ENCODE measurements at regions not wholly inside any gene's neighbourhood (a gene's known extent, or its start where the extent isn't known, plus 50 kb on each side); places are given as distances from the start of the nearest gene placed in this dataset.

- Histone ChIP-seq H3K9me3 (no peaks in the 10 kb centered on the region), H3K27ac (no peak overlapping the region), H3K36me3 (no peaks in the 10 kb centered on the region), H3K4me3 (no peak overlapping the region), H3K4me1 (no peaks in the 10 kb centered on the region), H3K27me3 (no peaks in the 10 kb centered on the region)
- intact Hi-C loops (cut with DNase I; ENCODE audit: low total_unique reads): no loop called here
- no peak for TF ChIP-seq POLR2A (IDR thresholded peaks at IDR 0.05)
- DNase-seq (ENCODE audit: low spot score in 2 of 2): no peak
Observed at GRCh38 chr12:23029185-23029584, 404.2 kb downstream of the ETNK1 start.

- H3K27ac ChIP-seq: no peak overlapping the region
- H3K9me3 ChIP-seq: no peaks in the 10 kb centered on the region
- no peak for TF ChIP-seq POLR2AphosphoS5 (IDR thresholded peaks at IDR 0.05)
- TF ChIP-seq POLR2A (IDR thresholded peaks at IDR 0.05): no peak
- no peak for TF ChIP-seq CTCF (IDR thresholded peaks at IDR 0.05)
- H3K36me3 ChIP-seq: peaks cover 4% of the 10 kb centered on the region
- H3K4me3 ChIP-seq: no peak overlapping the region
- DNase-seq (ENCODE audit: low spot score in 2 of 2): no peak
- H3K27me3 ChIP-seq: no peaks in the 10 kb centered on the region
- H3K4me1 ChIP-seq: no peaks in the 10 kb centered on the region
- intact Hi-C loops (cut with DNase I; ENCODE audit: low total_unique reads): no loop called here
Observed at GRCh38 chr12:23039834-23040233, 414.9 kb downstream of the ETNK1 start.

- no peaks in the 10 kb centered on the region for H3K27me3 ChIP-seq
- no peak for TF ChIP-seq POLR2AphosphoS5 (IDR thresholded peaks at IDR 0.05)
- no peak for TF ChIP-seq POLR2A (IDR thresholded peaks at IDR 0.05)
- no peak for TF ChIP-seq CTCF (IDR thresholded peaks at IDR 0.05)
- H3K4me3 ChIP-seq: no peak overlapping the region
- H3K36me3 ChIP-seq: peaks cover 4% of the 10 kb centered on the region
- no peaks in the 10 kb centered on the region for H3K9me3 ChIP-seq
- no peaks in the 10 kb centered on the region for H3K4me1 ChIP-seq
- intact Hi-C loops (cut with DNase I; ENCODE audit: low total_unique reads): no loop called here
- no peak overlapping the region for H3K27ac ChIP-seq
- no peak for DNase-seq (ENCODE audit: low spot score in 2 of 2)
Observed at GRCh38 chr12:23041774-23042173, 416.8 kb downstream of the ETNK1 start.

- Histone ChIP-seq H3K27me3 (no peaks in the 10 kb centered on the region), H3K4me3 (no peak overlapping the region), H3K27ac (no peak overlapping the region), H3K4me1 (no peaks in the 10 kb centered on the region), H3K36me3 (peaks cover 4% of the 10 kb centered on the region), H3K9me3 (no peaks in the 10 kb centered on the region)
- intact Hi-C loops (cut with DNase I; ENCODE audit: low total_unique reads): no loop called here
- no peak for TF ChIP-seq POLR2A (IDR thresholded peaks at IDR 0.05)
- no peak for TF ChIP-seq POLR2AphosphoS5 (IDR thresholded peaks at IDR 0.05)
- TF ChIP-seq CTCF (IDR thresholded peaks at IDR 0.05): no peak
- no peak for DNase-seq (ENCODE audit: low spot score in 2 of 2)
Observed at GRCh38 chr12:23043646-23044045, 418.7 kb downstream of the ETNK1 start.

- peaks cover 4% of the 10 kb centered on the region for H3K36me3 ChIP-seq
Observed at GRCh38 chr12:23049180-23049579, 424.2 kb downstream of the ETNK1 start.

More at GRCh38 chr12:23049180-23049579, 424.2 kb downstream of the ETNK1 start:
- no peak for TF ChIP-seq CTCF (IDR thresholded peaks at IDR 0.05)
- no peak for TF ChIP-seq POLR2A (IDR thresholded peaks at IDR 0.05)
- TF ChIP-seq POLR2AphosphoS5 (IDR thresholded peaks at IDR 0.05): no peak
- no peak overlapping the region for H3K4me3 ChIP-seq
- no peaks in the 10 kb centered on the region for H3K9me3 ChIP-seq
- H3K27me3 ChIP-seq: no peaks in the 10 kb centered on the region
- intact Hi-C loops (cut with DNase I; ENCODE audit: low total_unique reads): no loop called here
- H3K27ac ChIP-seq: no peak overlapping the region
- DNase-seq (ENCODE audit: low spot score in 2 of 2): no peak
- no peaks in the 10 kb centered on the region for H3K4me1 ChIP-seq

Data from breast epithelium (tissue), 4 donors.